H7 (cell line): ENCODE measurements at regions not wholly inside any gene's neighbourhood (a gene's known extent, or its start where the extent isn't known, plus 50 kb on each side); places are given as distances from the start of the nearest gene placed in this dataset.

Experiments
- DNase-seq: peaks from one replicate; pipeline ENCODE4 v3.0.0; 2012
- H3K27me3 ChIP-seq: 2 replicates; pipeline ENCODE4 v1.6.0; 2011; ENCODE audit warnings: mild to moderate bottlenecking, low read length; ENCODE audit not compliant: control insufficient read depth, insufficient read depth
- H3K36me3 ChIP-seq: replicated peaks from 2 replicates; pipeline ENCODE4 v1.5.1; 2011; ENCODE audit warnings: low read length; ENCODE audit not compliant: control insufficient read depth, insufficient read depth
- H3K4me3 ChIP-seq: 2 replicates; pipeline ENCODE4 v1.5.1; 2011; ENCODE audit warnings: low read depth, mild to moderate bottlenecking, control low read depth, low read length, moderate library complexity; ENCODE audit not compliant: insufficient read depth

DNA sequence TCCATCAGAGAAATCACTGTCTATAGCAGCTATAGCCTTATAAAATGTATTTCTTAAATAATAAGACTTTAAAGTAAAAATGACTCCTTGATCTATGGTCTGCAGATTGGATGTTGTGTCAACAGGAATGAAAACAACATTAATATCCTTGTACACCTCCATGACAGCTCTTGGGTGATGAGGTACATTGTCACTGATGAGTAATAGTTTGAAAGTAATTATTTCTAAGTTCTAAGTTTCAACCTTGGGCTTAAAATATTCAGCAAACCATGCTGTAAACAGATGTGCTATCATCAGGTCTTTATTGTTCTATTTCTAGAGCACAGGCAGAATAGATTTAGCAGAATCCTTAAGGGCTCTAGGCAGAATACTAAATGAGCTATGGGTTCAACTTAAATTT lies 568.2 kb upstream of the BCHE start:
- H3K4me3 ChIP-seq = no peak overlapping the region
- no peak for DNase-seq
- H3K36me3 ChIP-seq = no peaks in the 10 kb centered on the region
- H3K27me3 ChIP-seq = no peaks in the 10 kb centered on the region

DNA sequence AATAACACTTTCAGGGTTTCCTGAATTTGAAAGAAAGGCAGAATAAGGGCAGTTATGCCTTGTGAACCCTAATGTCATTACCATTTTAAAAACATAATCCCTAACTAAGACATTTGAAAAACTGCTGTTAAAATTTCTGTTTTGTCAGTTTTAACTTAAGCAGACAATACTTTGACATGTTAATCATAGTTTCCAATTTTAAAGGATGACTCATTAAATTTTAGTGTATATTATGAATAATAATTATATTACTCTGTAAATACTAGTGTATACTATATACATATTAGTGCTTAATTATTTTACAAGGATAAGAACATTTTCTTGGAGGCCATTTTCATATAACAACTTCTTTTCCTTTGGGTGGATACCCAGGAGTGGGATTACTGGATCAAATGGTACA lies 553.1 kb upstream of the BCHE start:
- no peaks in the 10 kb centered on the region for H3K36me3 ChIP-seq
- no peak overlapping the region for H3K4me3 ChIP-seq
- H3K27me3 ChIP-seq = no peaks in the 10 kb centered on the region
- DNase-seq = no peak

DNA sequence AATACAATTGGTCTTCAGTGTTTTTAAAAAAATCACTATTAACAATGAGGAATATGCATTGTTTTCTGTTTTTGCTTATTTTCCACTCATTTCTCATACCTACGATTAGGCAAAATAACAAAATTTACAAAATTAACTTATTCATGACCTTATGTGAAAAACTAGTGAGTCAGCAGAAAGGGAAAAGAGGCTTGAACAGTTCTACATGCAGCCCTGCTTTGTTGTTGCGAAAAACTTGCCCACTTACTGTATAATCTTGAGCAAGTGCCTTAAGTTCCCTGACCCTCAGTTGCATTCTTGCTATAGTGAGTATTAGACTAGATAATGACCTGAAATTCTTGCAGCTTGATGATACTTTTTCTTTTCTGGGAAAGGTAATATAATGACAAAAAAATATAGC lies 551.1 kb upstream of the BCHE start:
- Histone ChIP-seq H3K36me3 (no peaks in the 10 kb centered on the region), H3K4me3 (no peak overlapping the region), H3K27me3 (no peaks in the 10 kb centered on the region)
- DNase-seq = no peak

DNA sequence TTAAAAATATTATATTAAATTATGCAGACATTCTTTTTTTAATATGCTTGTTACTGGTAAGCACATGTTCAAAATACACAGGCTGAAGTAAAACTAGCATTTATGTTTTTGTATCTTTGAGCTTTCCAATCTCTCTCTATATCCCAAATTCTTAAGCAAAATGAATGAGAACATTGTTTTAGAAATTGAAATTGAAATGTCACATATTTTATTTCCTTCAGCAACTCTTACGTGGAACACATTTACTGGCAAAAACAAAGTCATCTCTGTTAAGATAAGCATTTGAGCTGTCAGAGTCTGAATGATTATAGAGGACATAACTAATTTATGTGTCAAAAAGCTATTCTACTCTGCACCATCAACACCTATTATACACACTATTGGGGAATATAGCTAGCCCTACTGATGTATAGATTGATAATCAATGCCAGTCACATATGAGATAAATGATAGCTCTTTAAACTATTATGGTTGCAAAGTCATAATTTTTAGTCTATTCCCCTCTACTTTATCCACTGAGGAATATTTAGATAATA lies 535.4 kb upstream of the BCHE start:
- no peaks in the 10 kb centered on the region for H3K36me3 ChIP-seq

DNA sequence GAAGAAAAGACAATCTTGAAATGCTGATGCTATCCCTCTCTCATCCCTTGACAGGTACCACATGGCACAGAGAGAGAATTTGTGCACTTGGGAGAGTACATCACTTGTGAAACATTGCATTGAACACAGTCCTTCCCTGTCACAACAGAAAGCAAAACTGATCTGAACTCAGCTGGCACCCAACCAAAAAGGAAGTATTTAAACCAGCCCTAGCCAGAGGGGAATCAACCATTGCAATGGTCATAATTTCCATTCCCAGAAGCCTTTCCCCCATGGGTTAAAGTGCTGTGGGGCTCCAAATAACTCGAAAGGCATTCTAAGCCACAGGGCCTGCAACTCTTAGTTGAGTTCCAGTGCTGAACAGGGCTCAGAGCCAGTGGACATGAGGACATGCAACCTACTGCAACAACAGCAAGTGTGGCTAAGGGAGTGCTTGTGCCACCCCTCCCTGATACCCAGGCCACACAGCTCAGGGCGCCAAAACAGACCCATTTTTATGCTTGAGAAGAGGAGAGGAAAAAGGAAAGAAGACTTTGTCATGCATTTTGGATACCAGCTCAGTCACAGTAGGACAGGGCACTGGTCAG lies 530.8 kb upstream of the BCHE start:
- H3K4me3 ChIP-seq = no peak overlapping the region
- H3K27me3 ChIP-seq = no peaks in the 10 kb centered on the region
- DNase-seq = no peak
- H3K36me3 ChIP-seq = no peaks in the 10 kb centered on the region

More for the DNA sequence above, 535.4 kb upstream of the BCHE start:
- DNase-seq = no peak
- Histone ChIP-seq H3K4me3 (no peak overlapping the region), H3K27me3 (no peaks in the 10 kb centered on the region)

DNA sequence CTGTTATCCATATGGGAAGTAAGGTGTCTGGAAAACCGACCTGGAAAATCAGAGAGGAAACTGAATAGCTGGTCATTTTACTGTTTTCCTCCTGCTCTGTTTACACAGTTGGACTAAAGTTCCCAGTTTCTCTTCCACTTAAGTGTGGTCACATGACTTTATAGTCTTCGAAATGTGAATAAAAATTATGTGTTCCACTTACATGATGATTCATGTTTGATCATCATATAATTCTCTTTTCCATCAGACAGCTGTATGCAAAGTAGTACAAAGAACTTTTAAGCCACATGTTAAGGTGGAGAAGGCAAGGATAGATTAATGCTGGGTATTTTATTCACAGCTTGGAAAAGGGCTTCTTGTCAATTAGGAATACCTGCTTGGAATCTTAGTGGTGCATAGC lies 525.5 kb upstream of the BCHE start:
- H3K27me3 ChIP-seq = no peaks in the 10 kb centered on the region
- no peak overlapping the region for H3K4me3 ChIP-seq
- no peaks in the 10 kb centered on the region for H3K36me3 ChIP-seq
- DNase-seq = no peak

DNA sequence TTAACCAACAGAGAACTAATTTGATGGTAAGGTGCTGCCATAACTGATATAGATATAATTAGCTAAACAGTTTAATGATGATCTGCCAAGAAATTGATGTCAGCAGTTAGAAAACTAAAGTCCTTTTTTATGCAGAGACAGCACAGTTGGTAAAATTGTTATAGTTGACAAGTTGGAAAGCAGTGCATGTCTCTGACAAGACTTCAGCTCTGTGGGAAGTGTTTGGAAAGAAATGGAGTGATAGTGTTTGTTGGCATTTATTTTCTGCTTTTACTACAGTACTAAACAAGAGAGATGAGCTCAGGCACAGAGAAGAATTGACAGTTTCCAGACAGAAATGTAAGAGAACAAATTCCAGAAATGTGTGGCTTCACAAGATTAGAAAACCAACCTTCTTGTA lies 523.5 kb upstream of the BCHE start:
- no peaks in the 10 kb centered on the region for H3K36me3 ChIP-seq
- no peaks in the 10 kb centered on the region for H3K27me3 ChIP-seq
- DNase-seq = no peak
- no peak overlapping the region for H3K4me3 ChIP-seq

DNA sequence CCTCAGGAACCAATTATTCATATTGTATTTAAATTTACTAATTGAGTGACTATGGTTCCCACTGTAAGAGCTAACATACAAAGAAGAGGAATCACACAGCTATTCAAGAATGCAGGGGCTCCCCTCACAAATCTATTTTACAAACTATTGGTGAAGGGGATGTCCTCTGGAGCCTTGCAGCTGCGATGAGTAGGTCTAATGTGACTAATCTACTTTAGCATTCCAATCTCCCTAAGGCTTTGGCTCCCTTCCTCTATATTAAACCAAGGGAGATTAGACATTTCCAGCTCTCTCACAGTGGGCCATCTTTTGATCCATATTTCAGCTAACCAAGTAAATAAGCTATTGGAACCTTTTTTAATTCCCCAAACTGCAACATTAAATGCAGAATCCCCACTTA lies 514.2 kb upstream of the BCHE start:
- no peak overlapping the region for H3K4me3 ChIP-seq
- no peak for DNase-seq
- no peaks in the 10 kb centered on the region for H3K27me3 ChIP-seq
- no peaks in the 10 kb centered on the region for H3K36me3 ChIP-seq

DNA sequence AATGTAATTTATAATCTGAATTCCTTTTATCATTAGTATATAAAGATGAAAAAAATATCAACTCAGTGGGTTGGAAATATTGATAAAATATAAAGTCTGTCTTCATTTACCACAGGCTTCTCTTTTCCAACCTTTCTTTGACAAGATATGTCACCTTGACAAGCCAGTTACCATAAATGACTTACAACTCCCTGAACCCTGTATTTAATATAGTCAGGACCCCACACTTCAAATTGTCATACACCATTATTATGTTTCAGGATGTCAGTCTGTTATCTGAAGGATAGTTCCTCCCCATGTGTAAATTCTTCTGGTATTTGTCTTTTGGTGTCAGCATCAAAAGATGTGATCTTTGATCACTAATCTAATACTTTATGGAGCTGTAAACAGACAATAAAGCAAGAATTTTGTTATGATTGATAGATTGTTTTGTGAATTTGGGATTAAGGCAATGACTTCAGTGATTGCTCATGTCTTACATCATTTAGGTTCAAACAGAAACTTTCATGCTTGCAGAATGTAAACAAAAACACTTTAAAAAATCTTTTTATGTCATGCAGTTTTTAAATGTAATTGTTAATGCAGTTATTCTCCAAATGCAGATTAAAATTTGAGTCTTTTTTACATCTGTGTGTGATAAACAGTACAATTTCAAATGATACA lies 503.5 kb upstream of the BCHE start:
- H3K27me3 ChIP-seq = no peaks in the 10 kb centered on the region
- H3K4me3 ChIP-seq = no peak overlapping the region
- no peaks in the 10 kb centered on the region for H3K36me3 ChIP-seq
- DNase-seq = no peak

DNA sequence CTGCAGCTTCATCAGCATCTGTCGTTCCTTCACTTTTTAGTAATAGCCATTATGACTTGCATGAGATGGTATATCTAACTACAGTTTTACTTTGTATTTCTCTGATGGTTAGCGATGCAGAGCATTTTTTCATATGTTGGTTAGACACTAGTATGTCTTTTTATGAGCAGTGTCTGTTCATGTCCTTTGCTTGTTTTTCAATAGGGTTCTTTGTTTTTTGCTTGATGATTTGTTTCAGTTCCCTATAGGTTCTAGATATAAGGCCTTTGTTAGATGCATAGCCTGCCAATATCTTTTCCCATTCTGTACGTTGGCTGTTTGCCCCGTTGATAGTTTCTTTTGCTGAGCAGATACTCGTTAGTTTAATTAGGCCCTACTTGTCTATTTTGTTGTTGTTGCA lies 487.2 kb upstream of the BCHE start:
- Histone ChIP-seq H3K36me3 (no peaks in the 10 kb centered on the region), H3K27me3 (no peaks in the 10 kb centered on the region), H3K4me3 (no peak overlapping the region)
- no peak for DNase-seq

DNA sequence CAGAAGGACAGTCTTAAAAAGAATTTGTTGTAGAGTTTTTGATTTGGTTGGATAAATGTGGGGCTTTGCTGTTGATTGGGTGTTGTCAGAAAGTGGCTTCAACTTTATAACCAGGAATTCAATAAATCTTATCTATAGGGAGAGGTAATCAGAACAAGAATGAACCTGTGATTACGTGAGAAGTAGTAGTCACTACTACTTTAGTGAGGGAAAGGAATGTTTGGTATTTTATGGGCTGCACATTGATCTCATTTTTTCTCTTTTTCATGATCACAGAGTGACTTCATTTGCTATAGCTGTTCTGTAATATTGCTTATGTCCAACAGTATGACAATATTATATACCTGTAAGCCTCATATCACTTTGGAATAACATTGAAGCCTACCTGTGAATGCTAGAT lies 485.2 kb upstream of the BCHE start:
- DNase-seq = no peak
- Histone ChIP-seq H3K36me3 (no peaks in the 10 kb centered on the region), H3K27me3 (no peaks in the 10 kb centered on the region), H3K4me3 (no peak overlapping the region)

DNA sequence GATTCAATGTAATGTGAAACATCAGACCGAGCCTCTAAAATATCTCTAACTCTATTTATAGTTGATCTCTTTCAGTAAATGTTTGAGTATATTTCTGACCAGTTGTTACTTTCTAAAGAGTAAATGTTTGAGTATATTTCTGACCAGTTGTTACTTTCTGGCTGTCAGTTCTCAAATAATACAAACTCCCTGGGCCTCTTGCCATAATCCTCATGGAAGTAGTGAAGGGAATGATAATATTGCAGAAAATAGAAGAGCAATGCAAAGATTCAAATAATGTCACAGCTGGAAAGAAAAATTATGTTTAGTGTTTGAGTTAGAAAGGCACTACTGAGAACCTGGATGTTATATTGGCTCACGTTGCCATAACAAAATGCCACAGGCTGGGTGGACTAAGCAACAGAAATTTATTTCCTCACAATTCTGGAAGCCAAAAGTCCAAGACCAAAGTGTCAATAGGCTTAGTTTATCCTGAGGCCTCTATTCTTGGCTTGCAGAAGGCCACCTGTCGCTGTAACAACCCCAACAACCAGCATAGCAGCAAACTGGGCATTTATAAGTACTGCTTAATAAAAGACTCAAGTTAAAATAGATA lies 470.6 kb upstream of the BCHE start:
- Histone ChIP-seq H3K27me3 (no peaks in the 10 kb centered on the region), H3K36me3 (no peaks in the 10 kb centered on the region), H3K4me3 (no peak overlapping the region)
- no peak for DNase-seq

DNA sequence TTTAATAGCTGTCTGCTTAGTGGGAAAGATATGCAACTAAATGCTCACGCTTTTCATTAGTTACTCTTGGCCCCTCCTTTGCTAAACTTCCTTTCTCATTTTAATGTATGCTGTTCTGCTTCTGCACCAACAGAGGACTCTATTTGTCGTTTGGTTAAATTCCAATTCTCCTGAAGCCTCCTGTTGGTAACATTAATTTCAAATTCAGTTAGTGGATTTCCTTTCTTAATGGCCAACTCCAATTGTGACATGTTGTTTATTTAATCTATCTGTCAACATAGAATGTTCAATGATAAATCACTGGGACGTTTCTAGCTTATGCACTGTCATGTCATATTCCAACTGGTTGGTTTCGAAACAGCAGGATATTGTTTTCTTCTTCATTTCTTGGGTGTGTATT lies 467.4 kb upstream of the BCHE start:
- Histone ChIP-seq H3K27me3 (no peaks in the 10 kb centered on the region), H3K36me3 (no peaks in the 10 kb centered on the region), H3K4me3 (no peak overlapping the region)
- peak; percentile 0 for DNase-seq

DNA sequence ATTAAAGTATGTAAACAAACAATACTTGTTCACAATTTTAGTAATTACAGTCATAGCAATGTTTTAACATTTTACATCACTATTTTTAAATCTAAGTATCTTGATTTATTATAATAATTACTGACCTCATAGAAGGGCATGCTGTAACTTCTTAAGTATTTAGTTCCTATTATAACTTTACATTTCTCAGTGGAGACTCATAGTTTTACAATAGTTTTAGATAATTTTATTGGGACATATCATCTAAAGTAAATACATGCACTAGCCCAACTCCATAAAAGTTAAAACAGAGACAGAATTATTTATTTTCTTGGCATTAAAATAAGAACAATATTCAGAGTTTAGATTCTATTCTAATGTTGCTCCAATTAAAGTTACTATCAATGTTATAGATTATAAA lies 466.5 kb upstream of the BCHE start:
- Histone ChIP-seq H3K27me3 (no peaks in the 10 kb centered on the region), H3K4me3 (no peak overlapping the region), H3K36me3 (no peaks in the 10 kb centered on the region)

DNA sequence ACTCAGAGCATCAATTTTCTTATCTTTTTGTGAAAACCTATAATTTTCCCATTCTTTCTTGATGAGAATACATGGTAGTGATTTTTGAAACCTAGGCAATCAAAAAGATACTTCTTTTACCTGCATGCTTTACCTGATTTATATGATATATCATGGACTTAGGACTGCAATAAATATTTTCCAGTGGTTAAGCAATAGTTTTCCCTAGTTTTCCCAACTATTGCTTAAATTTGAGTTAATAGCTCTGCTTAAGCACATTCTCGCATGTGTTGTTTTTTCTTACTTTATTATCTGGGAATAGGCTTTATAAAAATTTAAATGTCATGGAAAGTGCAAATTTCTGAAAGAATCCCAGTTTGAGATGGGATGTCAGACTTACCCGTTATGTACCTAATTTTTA lies 465.1 kb upstream of the BCHE start:
- Histone ChIP-seq H3K36me3 (no peaks in the 10 kb centered on the region), H3K27me3 (no peaks in the 10 kb centered on the region), H3K4me3 (no peak overlapping the region)
- DNase-seq = no peak

More for the DNA sequence above, 466.5 kb upstream of the BCHE start:
- no peak for DNase-seq
